ENCODE measurements at regions not wholly inside any gene's neighbourhood (a gene's known extent, or its start where the extent isn't known, plus 50 kb on each side); places are given as distances from the start of the nearest gene placed in this dataset.

- no peak for TF ChIP-seq HMGXB4 (CRISPR knock-in tag; IDR thresholded peaks at IDR 0.05; ENCODE audit: borderline replicate concordance)
- TF ChIP-seq E2F6 (IDR thresholded peaks at IDR 0.05; ENCODE audit: borderline replicate concordance, low read depth) = no peak
- TF ChIP-seq CHD2 (IDR thresholded peaks at IDR 0.05; ENCODE audit: low read length, partially characterized antibody) = no peak
- TF ChIP-seq CBX2 (IDR thresholded peaks at IDR 0.05; ENCODE audit: borderline replicate concordance, low read depth) = no peak
- no peak for TF ChIP-seq HOXA7 (CRISPR knock-in tag; IDR thresholded peaks at IDR 0.05)
- TF ChIP-seq MAX (IDR thresholded peaks at IDR 0.05) = no peak
- no peak for TF ChIP-seq CEBPB (IDR thresholded peaks at IDR 0.05)
- TF ChIP-seq EHMT2 (IDR thresholded peaks at IDR 0.05; ENCODE audit: low read depth) = no peak
- no peak for TF ChIP-seq ZSCAN20 (CRISPR knock-in tag; IDR thresholded peaks at IDR 0.05)
- TF ChIP-seq POLR2A (IDR thresholded peaks at IDR 0.05; ENCODE audit: low read length) = no peak
- TF ChIP-seq CHD4 (IDR thresholded peaks at IDR 0.05; ENCODE audit: borderline replicate concordance) = no peak
- no peak for TF ChIP-seq JUNB (IDR thresholded peaks at IDR 0.05)
- no peak for TF ChIP-seq POLR2AphosphoS2 (conservative IDR thresholded peaks at IDR 0.05; ENCODE audit: low read length)
- no peak for TF ChIP-seq MAFK (IDR thresholded peaks at IDR 0.05; ENCODE audit: partially characterized antibody)
- TF ChIP-seq KDM5A (IDR thresholded peaks at IDR 0.05) = no peak
These were observed 53.4 kb upstream of the GATA5 start (continued) for GRCh38 chr20:62528983-62529891.

GRCh38 chr20:62529896-62530642 is 54.3 kb upstream of the GATA5 start:
- TF ChIP-seq ZSCAN20 (CRISPR knock-in tag; IDR thresholded peaks at IDR 0.05) = no peak
- TF ChIP-seq ZC3H11A (IDR thresholded peaks at IDR 0.05) = no peak
- TF ChIP-seq FOSL2 (IDR thresholded peaks at IDR 0.05) = no peak
- TF ChIP-seq FOSL2 (CRISPR knock-in tag; IDR thresholded peaks at IDR 0.05) = no peak
- no peak for TF ChIP-seq GATA3 (IDR thresholded peaks at IDR 0.05; ENCODE audit: borderline replicate concordance)
- no peak for TF ChIP-seq USF2 (IDR thresholded peaks at IDR 0.05)
- no peak for TF ChIP-seq CEBPB (IDR thresholded peaks at IDR 0.05)
- no peak for TF ChIP-seq NR3C1 (IDR thresholded peaks at IDR 0.05)
- TF ChIP-seq HDAC2 (IDR thresholded peaks at IDR 0.05) = no peak
- no peak for TF ChIP-seq RARB (CRISPR knock-in tag; IDR thresholded peaks at IDR 0.05)
- TF ChIP-seq ELK1 (IDR thresholded peaks at IDR 0.05; ENCODE audit: low read depth, low read length) = no peak
- no peak for TF ChIP-seq CBX8 (IDR thresholded peaks at IDR 0.05)
- no peak for TF ChIP-seq CBX2 (IDR thresholded peaks at IDR 0.05; ENCODE audit: borderline replicate concordance, low read depth)
- TF ChIP-seq JUNB (IDR thresholded peaks at IDR 0.05) = no peak
- TF ChIP-seq RAD21 (conservative IDR thresholded peaks at IDR 0.05 in 1 of 2, IDR thresholded peaks at IDR 0.05 in 1 of 2) = no peak
- TF ChIP-seq BCL3 (IDR thresholded peaks at IDR 0.05) = no peak
- TF ChIP-seq MAX (IDR thresholded peaks at IDR 0.05) = no peak
- no peak for TF ChIP-seq TP53 (CRISPR knock-in tag; IDR thresholded peaks at IDR 0.05)
- TF ChIP-seq ESRRA (IDR thresholded peaks at IDR 0.05; ENCODE audit: borderline replicate concordance, low read length) = no peak
- Histone ChIP-seq H3K27ac (no peak overlapping the region), H3K9me3 (no peaks in the 10 kb centered on the region), H3K4me2 (no peak overlapping the region), H3K4me3 (no peak overlapping the region), H3K4me1 (no peaks in the 10 kb centered on the region)
- no peak for ATAC-seq
- no peak for FAIRE-seq
- ChIA-PET POLR2A (no interaction called here), CTCF (interaction anchor here (0.7 to 6.3 kb wide), 7 partner anchors 9 to 87 kb away, joined by 3 to 26 read pairs (median 5); no protein-coding TSS in a partner anchor)
- no peak for DNase-seq (ENCODE audit: low read depth in 1 of 2, low spot score in 1 of 2)
- WGBS (ENCODE audit: missing lambda C conversion rate) = 67% methylated on average over 20 of the region's 25 CpGs

Data from A549 (cell line).